ENCODE measurements at regions not wholly inside any gene's neighbourhood (a gene's known extent, or its start where the extent isn't known, plus 50 kb on each side); places are given as distances from the start of the nearest gene placed in this dataset.

GRCh38 chr4:112751447-112751846, 114.5 kb downstream of the LARP7 start:
- in situ Hi-C loops (cut with MboI; ENCODE audit: low pct_ligation_motif_present in 1 of 4, low pct_unique_long_range_greater_than_20kb in 1 of 4, low sequenced_read_pairs in 3 of 4): loop anchor here in 1 of 4 donors (10.0 kb wide), 1 partner anchor 127 kb away; no protein-coding TSS in a partner anchor

DNA sequence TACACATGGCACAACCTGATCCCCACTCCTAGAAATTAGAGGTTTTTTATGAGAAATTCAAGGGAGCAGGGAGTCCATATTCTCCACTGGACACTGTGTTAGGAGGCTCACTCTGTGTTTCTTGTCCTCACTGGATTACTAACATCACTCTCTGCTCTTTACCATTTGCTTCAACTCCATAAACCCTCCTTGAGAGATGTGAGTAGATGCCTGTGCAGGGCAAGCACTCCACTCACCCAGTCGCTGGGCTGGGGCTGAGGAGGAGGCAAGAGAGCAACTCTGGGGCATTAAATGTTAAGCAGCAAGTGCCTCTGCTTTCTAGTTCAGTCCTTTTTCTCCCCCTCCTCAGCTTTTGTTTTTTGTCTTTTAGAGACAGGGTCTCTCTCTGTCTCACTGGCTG, 115.1 kb downstream of the LARP7 start:
- intact Hi-C loops (cut with DNase I; ENCODE audit: low total_unique reads) (loop anchor here (10.0 kb wide), 1 partner anchor 117 kb away; the partner anchor contains the start of genes LARP7 and ZGRF1), in situ Hi-C loops (cut with MboI; ENCODE audit: low pct_ligation_motif_present in 1 of 4, low pct_unique_long_range_greater_than_20kb in 1 of 4, low sequenced_read_pairs in 3 of 4) (loop anchor here in 1 of 4 donors (10.0 kb wide), 1 partner anchor 127 kb away; no protein-coding TSS in a partner anchor)
- no peak for DNase-seq
- H3K4me3 ChIP-seq: no peak overlapping the region
- no peaks in the 10 kb centered on the region for H3K9me3 ChIP-seq
- no peaks in the 10 kb centered on the region for H3K27me3 ChIP-seq
- no peak for TF ChIP-seq POLR2A (IDR thresholded peaks at IDR 0.05)
- no peaks in the 10 kb centered on the region for H3K4me1 ChIP-seq
- 50 to 60% methylated on average over 1 of the region's 1 CpG for WGBS, 2 donors (ENCODE audit: low coverage in 1 of 2)
- H3K27ac ChIP-seq: no peak overlapping the region
- H3K36me3 ChIP-seq: no peaks in the 10 kb centered on the region

More at GRCh38 chr4:112751447-112751846, 114.5 kb downstream of the LARP7 start:
- TF ChIP-seq POLR2A (IDR thresholded peaks at IDR 0.05) (no peak), POLR2AphosphoS5 (IDR thresholded peaks at IDR 0.05) (no peak), EP300 (IDR thresholded peaks at IDR 0.05; ENCODE audit: low read depth) (no peak)
- TF ChIP-seq, protein P1, sequence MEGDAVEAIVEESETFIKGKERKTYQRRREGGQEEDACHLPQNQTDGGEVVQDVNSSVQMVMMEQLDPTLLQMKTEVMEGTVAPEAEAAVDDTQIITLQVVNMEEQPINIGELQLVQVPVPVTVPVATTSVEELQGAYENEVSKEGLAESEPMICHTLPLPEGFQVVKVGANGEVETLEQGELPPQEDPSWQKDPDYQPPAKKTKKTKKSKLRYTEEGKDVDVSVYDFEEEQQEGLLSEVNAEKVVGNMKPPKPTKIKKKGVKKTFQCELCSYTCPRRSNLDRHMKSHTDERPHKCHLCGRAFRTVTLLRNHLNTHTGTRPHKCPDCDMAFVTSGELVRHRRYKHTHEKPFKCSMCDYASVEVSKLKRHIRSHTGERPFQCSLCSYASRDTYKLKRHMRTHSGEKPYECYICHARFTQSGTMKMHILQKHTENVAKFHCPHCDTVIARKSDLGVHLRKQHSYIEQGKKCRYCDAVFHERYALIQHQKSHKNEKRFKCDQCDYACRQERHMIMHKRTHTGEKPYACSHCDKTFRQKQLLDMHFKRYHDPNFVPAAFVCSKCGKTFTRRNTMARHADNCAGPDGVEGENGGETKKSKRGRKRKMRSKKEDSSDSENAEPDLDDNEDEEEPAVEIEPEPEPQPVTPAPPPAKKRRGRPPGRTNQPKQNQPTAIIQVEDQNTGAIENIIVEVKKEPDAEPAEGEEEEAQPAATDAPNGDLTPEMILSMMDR (IDR thresholded peaks at IDR 0.05): no peak
- Histone ChIP-seq H3K27me3 (no peaks in the 10 kb centered on the region), H3K27ac (no peak overlapping the region), H3K4me3 (no peak overlapping the region), H3K9me3 (no peaks in the 10 kb centered on the region), H3K36me3 (no peaks in the 10 kb centered on the region), H3K4me1 (no peaks in the 10 kb centered on the region)
- DNase-seq: no peak
- intact Hi-C loops (cut with DNase I; ENCODE audit: low total_unique reads): loop anchor here (10.0 kb wide), 1 partner anchor 117 kb away; the partner anchor contains the start of genes LARP7 and ZGRF1
- WGBS, 2 donors (ENCODE audit: low coverage in 1 of 2): 50 to 74% methylated on average over 1 of the region's 1 CpG

GRCh38 chr4:112752510-112752909, 115.6 kb downstream of the LARP7 start:
- 99 to 100% methylated on average over 1 to 3 of the region's 3 CpGs for WGBS, 2 donors (ENCODE audit: low coverage in 1 of 2)
- Histone ChIP-seq H3K27me3 (no peaks in the 10 kb centered on the region), H3K27ac (no peak overlapping the region), H3K4me3 (no peak overlapping the region), H3K9me3 (no peaks in the 10 kb centered on the region), H3K36me3 (no peaks in the 10 kb centered on the region), H3K4me1 (no peaks in the 10 kb centered on the region)
- in situ Hi-C loops (cut with MboI; ENCODE audit: low pct_ligation_motif_present in 1 of 4, low pct_unique_long_range_greater_than_20kb in 1 of 4, low sequenced_read_pairs in 3 of 4): loop anchor here in 1 of 4 donors (10.0 kb wide), 1 partner anchor 128 kb away; no protein-coding TSS in a partner anchor
- DNase-seq: no peak
- TF ChIP-seq, protein P1 (IDR thresholded peaks at IDR 0.05): no peak
- TF ChIP-seq POLR2A (IDR thresholded peaks at IDR 0.05) (no peak), POLR2AphosphoS5 (IDR thresholded peaks at IDR 0.05) (no peak), EP300 (IDR thresholded peaks at IDR 0.05; ENCODE audit: low read depth) (no peak)
- intact Hi-C loops (cut with DNase I; ENCODE audit: low total_unique reads): loop anchor here (10.0 kb wide), 1 partner anchor 118 kb away; the partner anchor contains the start of genes LARP7 and ZGRF1

DNA sequence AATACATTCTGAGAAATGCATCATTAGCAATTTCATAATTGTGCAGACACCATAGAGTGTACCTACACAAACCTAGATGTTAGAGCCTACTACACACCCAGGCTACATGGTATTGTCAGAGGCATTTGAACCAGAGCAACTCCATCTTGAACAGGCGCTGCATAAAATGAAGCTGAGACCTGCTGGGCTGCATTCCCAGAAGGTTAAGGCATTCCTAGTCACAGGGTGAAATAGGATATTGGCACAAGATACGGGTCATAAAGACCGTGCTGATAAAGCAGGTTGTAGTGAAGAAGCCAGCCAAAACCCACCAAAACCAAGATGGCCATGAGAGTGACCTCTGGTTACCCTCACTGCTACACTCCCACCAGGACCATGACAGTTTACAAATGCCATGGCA, 116.4 kb downstream of the LARP7 start:
- WGBS, 2 donors (ENCODE audit: low coverage in 1 of 2): 48% methylated on average over 3 of the region's 3 CpGs; no CpG with 5 or more reads in 1 of the 2 donors

More for the DNA sequence above, 116.4 kb downstream of the LARP7 start:
- H3K27me3 ChIP-seq: no peaks in the 10 kb centered on the region
- in situ Hi-C loops (cut with MboI; ENCODE audit: low pct_ligation_motif_present in 1 of 4, low pct_unique_long_range_greater_than_20kb in 1 of 4, low sequenced_read_pairs in 3 of 4): loop anchor here in 1 of 4 donors (10.0 kb wide), 1 partner anchor 129 kb away; no protein-coding TSS in a partner anchor
- TF ChIP-seq, protein P1 (IDR thresholded peaks at IDR 0.05): no peak
- TF ChIP-seq POLR2A (IDR thresholded peaks at IDR 0.05) (no peak), EP300 (IDR thresholded peaks at IDR 0.05; ENCODE audit: low read depth) (no peak), POLR2AphosphoS5 (IDR thresholded peaks at IDR 0.05) (no peak)
- H3K4me3 ChIP-seq: no peak overlapping the region
- no peak overlapping the region for H3K27ac ChIP-seq
- H3K36me3 ChIP-seq: no peaks in the 10 kb centered on the region
- DNase-seq: no peak
- intact Hi-C loops (cut with DNase I; ENCODE audit: low total_unique reads): loop anchor here (10.0 kb wide), 1 partner anchor 119 kb away; the partner anchor contains the start of genes LARP7 and ZGRF1
- H3K9me3 ChIP-seq: no peaks in the 10 kb centered on the region
- no peaks in the 10 kb centered on the region for H3K4me1 ChIP-seq

Measured in transverse colon (tissue), 4 donors.